Neural progenitor cell (in vitro differentiated cells): ENCODE measurements at regions not wholly inside any gene's neighbourhood (a gene's known extent, or its start where the extent isn't known, plus 50 kb on each side); places are given as distances from the start of the nearest gene placed in this dataset.

ENCODE experiments used
- CTCF ChIP-seq: fragments of 200-600 bp; sonication (generic); IDR thresholded peaks from 2 replicates; pipeline ENCODE4 v1.5.1; 2017; ENCODE audit warnings: antibody characterized with exemption, mild to moderate bottlenecking
- EZH2 ChIP-seq: fragments of 200-600 bp; sonication (generic); IDR thresholded peaks from 2 replicates; pipeline ENCODE4 v1.6.1; 2017; ENCODE audit warnings: antibody characterized with exemption, mild to moderate bottlenecking, moderate library complexity

GRCh38 chr4:41814565-41814964, 66.0 kb upstream of the PHOX2B start:
- TF ChIP-seq CTCF (peak; percentile 58), EZH2 (peak; percentile 40)
